A549 (cell line): ENCODE measurements at regions not wholly inside any gene's neighbourhood (a gene's known extent, or its start where the extent isn't known, plus 50 kb on each side); places are given as distances from the start of the nearest gene placed in this dataset.

Experiments used
- ATAC-seq, 2 experiments: fragments of 200-7000 bp in 1 of 2; fragments of >200 bp in 1 of 2; cut with Nextera tagmentation in 1 of 2; cut with Tn5 transposase in 1 of 2; 3 replicates each; pipeline versions ENCODE4 v1.8.0 to v1.9.1; 2018 to 2020; ENCODE audit warnings: mild to moderate bottlenecking in 1 of 2, moderate library complexity in 1 of 2
- CTCF ChIA-PET: fragments of 300-600 bp; sonication (Branson Sonifier 250); formaldehyde crosslinking; extraction: SDS; loops from one replicate; lab custom pipeline; 2021; ENCODE audit warnings: antibody characterized with exemption, inconsistent platforms; lab: Yijun Ruan, JAX
- POLR2A ChIA-PET: fragments of 350-600 bp; formaldehyde crosslinking; extraction: SDS; loops from one replicate; lab custom pipeline; 2021; ENCODE audit warnings: antibody characterized with exemption, inconsistent platforms; lab: Yijun Ruan, JAX
- DNase-seq, 2 experiments: peaks; one replicate each; pipeline versions ENCODE4 v3.0.0 to v3.0.0-alpha.2; 2011 to 2016; ENCODE audit warnings: low read depth in 1 of 2, low spot score in 1 of 2
- FAIRE-seq: peaks from 2 replicates; lab custom pipeline; 2011; peaks lifted over from hg19 to GRCh38; lab: Jason Lieb, UNC
- H3K27ac ChIP-seq, 2 experiments: fragments of >200 bp; sonication (Bioruptor Twin); formaldehyde crosslinking; 3 replicates each; pipeline ENCODE4 v1.5.1; 2016 to 2017
- H3K4me1 ChIP-seq: fragments of >200 bp; sonication (Bioruptor Twin); formaldehyde crosslinking; 3 replicates; pipeline ENCODE4 v1.6.1; 2016
- H3K4me2 ChIP-seq: fragments of >200 bp; sonication (Bioruptor Twin); formaldehyde crosslinking; 3 replicates; pipeline ENCODE4 v1.6.1; 2016
- H3K4me3 ChIP-seq: fragments of >200 bp; sonication (Bioruptor Twin); formaldehyde crosslinking; 3 replicates; pipeline ENCODE4 v1.5.1; 2016
- H3K9me3 ChIP-seq: fragments of >200 bp; sonication (Bioruptor Twin); formaldehyde crosslinking; 3 replicates; pipeline ENCODE4 v1.6.1; 2016
- BHLHE40 ChIP-seq: IDR thresholded peaks from 2 replicates; pipeline ENCODE4 v1.6.1; 2012; ENCODE audit warnings: low read depth, low read length, inconsistent platforms
- CEBPB ChIP-seq, 2 experiments: fragments of >200 bp in 1 of 2; sonication (Bioruptor Twin) in 1 of 2; formaldehyde crosslinking in 1 of 2; IDR thresholded peaks; 2 replicates each; pipeline ENCODE4 v1.6.1; 2012 to 2016
- CHD2 ChIP-seq: fragments of 150-350 bp; IDR thresholded peaks from 2 replicates; pipeline ENCODE4 v1.6.1; 2014; ENCODE audit warnings: low read length; ENCODE audit not compliant: partially characterized antibody
- E2F6 ChIP-seq: IDR thresholded peaks from 2 replicates; pipeline ENCODE4 v1.6.1; 2012; ENCODE audit warnings: low read depth, borderline replicate concordance
- ESRRA ChIP-seq: fragments of 150-350 bp; IDR thresholded peaks from 2 replicates; pipeline ENCODE4 v1.6.1; 2014; ENCODE audit warnings: mild to moderate bottlenecking, low read length, borderline replicate concordance
- FOSL2 ChIP-seq, 2 experiments: fragments of 450-650 bp in 1 of 2; fragments of >200 bp in 1 of 2; sonication (Bioruptor Twin) in 1 of 2; formaldehyde crosslinking; IDR thresholded peaks; 2 replicates each; pipeline versions ENCODE4 v1.5.0 to v1.6.1; 2016 to 2020; ENCODE audit warnings: mild to moderate bottlenecking in 1 of 2, moderate library complexity in 1 of 2
- JUN ChIP-seq, 2 experiments: fragments of >200 bp; sonication (Bioruptor Twin); formaldehyde crosslinking; IDR thresholded peaks; 2 replicates in 1 of 2; 3 replicates in 1 of 2; pipeline ENCODE4 v1.6.1; 2016 to 2017
- JUNB ChIP-seq: fragments of >200 bp; sonication (Bioruptor Twin); formaldehyde crosslinking; IDR thresholded peaks from 2 replicates; pipeline ENCODE4 v1.6.1; 2016
- MAFK ChIP-seq: fragments of 450-650 bp; IDR thresholded peaks from 2 replicates; pipeline ENCODE4 v1.6.1; 2014; ENCODE audit not compliant: partially characterized antibody
- MAZ ChIP-seq: fragments of 150-350 bp; IDR thresholded peaks from 2 replicates; pipeline ENCODE4 v1.6.1; 2014; ENCODE audit warnings: antibody characterized with exemption, low read depth, low read length, borderline replicate concordance
- MYC ChIP-seq: IDR thresholded peaks from 2 replicates; pipeline ENCODE4 v1.6.1; 2012; ENCODE audit warnings: mild to moderate bottlenecking, inconsistent platforms, low read length, improper control_type of control experiment, borderline replicate concordance
- NR3C1 ChIP-seq: fragments of >200 bp; sonication (Bioruptor Twin); formaldehyde crosslinking; IDR thresholded peaks from 3 replicates; pipeline ENCODE4 v1.6.1; 2017
- PBX3 ChIP-seq: IDR thresholded peaks from 2 replicates; pipeline ENCODE4 v1.6.1; 2012
- POLR2A ChIP-seq: IDR thresholded peaks from 2 replicates; pipeline ENCODE4 v1.6.1; 2012; ENCODE audit warnings: mild to moderate bottlenecking, low read length
- POLR2AphosphoS2 ChIP-seq: conservative IDR thresholded peaks from 2 replicates; pipeline ENCODE4 v1.6.1; 2012; ENCODE audit warnings: low read length, improper control_type of control experiment, inconsistent platforms
- RARB ChIP-seq: fragments of 250-450 bp; sonication (Bioruptor Pico); IDR thresholded peaks from 2 replicates; pipeline ENCODE4 v1.8.0; 2021; ENCODE audit warnings: mild to moderate bottlenecking, moderate library complexity
- RNF2 ChIP-seq: fragments of 200-600 bp; sonication (generic); IDR thresholded peaks from 2 replicates; pipeline ENCODE4 v1.6.1; 2016; ENCODE audit warnings: low read depth, mild to moderate bottlenecking, antibody characterized with exemption, moderate library complexity, borderline replicate concordance
- TFCP2L1 ChIP-seq: fragments of 250-450 bp; sonication (Bioruptor Pico); IDR thresholded peaks from 2 replicates; pipeline ENCODE4 v1.5.0; 2021; ENCODE audit warnings: mild to moderate bottlenecking
- ZC3H11A ChIP-seq: fragments of 450-650 bp; IDR thresholded peaks from 2 replicates; pipeline ENCODE4 v1.6.1; 2014; ENCODE audit warnings: antibody characterized with exemption, mild to moderate bottlenecking
- WGBS: methylation state at CpG from one replicate; pipeline ENCODE4 v1.1.6; 2017; ENCODE audit errors: missing lambda C conversion rate; 5-methylcytosine and 5-hydroxymethylcytosine counted together
- TF ChIP-seq, protein P1 (sequence below): fragments of 250-450 bp; sonication (Bioruptor Pico); IDR thresholded peaks from 2 replicates; pipeline ENCODE4 v1.5.0; 2020; ENCODE audit warnings: low read depth, mild to moderate bottlenecking, moderate library complexity
- TF ChIP-seq, protein P2 (sequence below): fragments of 150-350 bp; IDR thresholded peaks from 2 replicates; pipeline ENCODE4 v1.6.1; 2014; ENCODE audit warnings: low read depth, mild to moderate bottlenecking, low read length
- TF ChIP-seq, protein P3 (sequence below): IDR thresholded peaks from 2 replicates; pipeline ENCODE4 v1.6.1; 2012

DNA sequence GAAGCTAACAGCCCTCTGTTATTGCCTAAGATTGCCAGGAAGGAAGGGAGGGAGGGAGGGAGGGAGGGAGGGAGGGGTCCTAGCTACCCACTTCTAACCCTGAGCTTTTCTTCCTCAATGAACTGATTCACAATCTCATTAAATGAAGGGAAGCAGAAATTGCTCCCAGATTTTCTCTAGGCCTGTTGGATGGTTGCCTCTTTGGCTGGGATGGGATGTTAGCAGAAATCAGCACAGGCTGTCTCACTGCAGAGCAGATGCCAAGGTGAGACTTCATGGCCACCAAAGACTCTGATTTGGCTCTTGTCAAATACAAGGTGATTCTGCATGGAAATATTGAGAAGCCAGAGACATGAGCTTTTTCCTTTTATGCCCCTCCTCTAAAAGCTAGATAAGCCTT lies 578.6 kb downstream of the ACTL7B start:
- TF ChIP-seq ESRRA, result no peak
- no peak for TF ChIP-seq CHD2
- no peak for TF ChIP-seq POLR2AphosphoS2
- TF ChIP-seq JUNB, result no peak
- TF ChIP-seq POLR2A, result no peak
- TF ChIP-seq, protein P1, sequence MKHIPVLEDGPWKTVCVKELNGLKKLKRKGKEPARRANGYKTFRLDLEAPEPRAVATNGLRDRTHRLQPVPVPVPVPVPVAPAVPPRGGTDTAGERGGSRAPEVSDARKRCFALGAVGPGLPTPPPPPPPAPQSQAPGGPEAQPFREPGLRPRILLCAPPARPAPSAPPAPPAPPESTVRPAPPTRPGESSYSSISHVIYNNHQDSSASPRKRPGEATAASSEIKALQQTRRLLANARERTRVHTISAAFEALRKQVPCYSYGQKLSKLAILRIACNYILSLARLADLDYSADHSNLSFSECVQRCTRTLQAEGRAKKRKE, result no peak
- TF ChIP-seq E2F6, result no peak
- no peak for TF ChIP-seq BHLHE40
- no peak for TF ChIP-seq PBX3
- TF ChIP-seq FOSL2 (IDR thresholded peaks at IDR 0.05), result no peak
- TF ChIP-seq FOSL2 (CRISPR knock-in tag; IDR thresholded peaks at IDR 0.05), result no peak
- no peak for TF ChIP-seq MYC
- TF ChIP-seq ZC3H11A, result no peak
- no peak for TF ChIP-seq MAFK
- no peak for TF ChIP-seq RNF2
- H3K4me2 ChIP-seq, result no peak overlapping the region
- no peak overlapping the region for H3K27ac ChIP-seq
- no peak for DNase-seq
- ATAC-seq, result no peak
- H3K4me1 ChIP-seq, result peaks cover 4% of the 10 kb centered on the region
- CTCF ChIA-PET, result interaction anchor here (1.7 kb wide), 1 partner anchor 12 kb away, joined by 5 read pairs; no protein-coding TSS in a partner anchor
- no peak overlapping the region for H3K4me3 ChIP-seq
- no peaks in the 10 kb centered on the region for H3K9me3 ChIP-seq
- POLR2A ChIA-PET, result no interaction called here
- FAIRE-seq, result no peak

DNA sequence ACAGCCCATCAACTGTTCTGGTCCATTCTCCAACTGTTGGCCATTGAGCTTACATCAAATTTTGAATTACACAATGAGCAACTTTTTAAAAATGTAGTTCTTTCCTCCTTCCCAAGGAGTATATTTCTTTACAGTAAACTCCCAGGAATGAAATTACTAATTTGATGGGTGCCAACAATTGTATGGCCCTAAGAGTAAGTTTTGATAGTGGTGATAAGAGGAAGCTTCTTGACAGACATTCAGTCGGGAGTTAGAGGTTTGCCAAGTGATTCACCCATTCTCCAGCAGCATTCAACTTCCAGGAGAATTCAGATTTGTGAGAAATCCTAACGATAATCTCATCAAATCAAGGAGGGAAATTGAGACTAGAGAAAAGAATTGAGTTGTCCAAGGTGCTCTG lies 579.9 kb downstream of the ACTL7B start:
- 42% methylated on average over 2 of the region's 2 CpGs for WGBS
- no peak for ATAC-seq
- no peak overlapping the region for H3K4me2 ChIP-seq
- no peak overlapping the region for H3K27ac ChIP-seq
- CTCF ChIA-PET, result interaction anchor here (1.2 to 1.7 kb wide), 3 partner anchors 11 to 810 kb away, joined by 4 to 6 read pairs (median 5); no protein-coding TSS in a partner anchor
- DNase-seq, result no peak
- peaks cover 15% of the 10 kb centered on the region for H3K4me1 ChIP-seq
- H3K4me3 ChIP-seq, result no peak overlapping the region
- POLR2A ChIA-PET, result no interaction called here
- TF ChIP-seq MAZ, result no peak
- TF ChIP-seq RARB (CRISPR knock-in tag), result no peak
- no peak for TF ChIP-seq JUN (IDR thresholded peaks at IDR 0.05)
- TF ChIP-seq TFCP2L1, result no peak
- TF ChIP-seq, protein P2, sequence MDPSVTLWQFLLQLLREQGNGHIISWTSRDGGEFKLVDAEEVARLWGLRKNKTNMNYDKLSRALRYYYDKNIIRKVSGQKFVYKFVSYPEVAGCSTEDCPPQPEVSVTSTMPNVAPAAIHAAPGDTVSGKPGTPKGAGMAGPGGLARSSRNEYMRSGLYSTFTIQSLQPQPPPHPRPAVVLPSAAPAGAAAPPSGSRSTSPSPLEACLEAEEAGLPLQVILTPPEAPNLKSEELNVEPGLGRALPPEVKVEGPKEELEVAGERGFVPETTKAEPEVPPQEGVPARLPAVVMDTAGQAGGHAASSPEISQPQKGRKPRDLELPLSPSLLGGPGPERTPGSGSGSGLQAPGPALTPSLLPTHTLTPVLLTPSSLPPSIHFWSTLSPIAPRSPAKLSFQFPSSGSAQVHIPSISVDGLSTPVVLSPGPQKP, result no peak
- TF ChIP-seq, protein P3, sequence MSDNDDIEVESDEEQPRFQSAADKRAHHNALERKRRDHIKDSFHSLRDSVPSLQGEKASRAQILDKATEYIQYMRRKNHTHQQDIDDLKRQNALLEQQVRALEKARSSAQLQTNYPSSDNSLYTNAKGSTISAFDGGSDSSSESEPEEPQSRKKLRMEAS, result no peak
- TF ChIP-seq ESRRA, result no peak
- no peak for TF ChIP-seq MYC
- TF ChIP-seq BHLHE40, result no peak
- H3K9me3 ChIP-seq, result no peaks in the 10 kb centered on the region
- no peak for FAIRE-seq

GRCh38 chr9:108274971-108275370 lies 580.8 kb downstream of the ACTL7B start:
- Histone ChIP-seq H3K27ac (no peak overlapping the region), H3K4me2 (no peak overlapping the region), H3K4me1 (peaks cover 22% of the 10 kb centered on the region), H3K9me3 (no peaks in the 10 kb centered on the region), H3K4me3 (no peak overlapping the region)
- FAIRE-seq (no peak), DNase-seq (no peak), ATAC-seq (no peak)
- CTCF ChIA-PET, result interaction anchor here (1.2 to 4.0 kb wide), 3 partner anchors 291 to 809 kb away, joined by 4 to 16 read pairs (median 6); no protein-coding TSS in a partner anchor
- POLR2A ChIA-PET, result no interaction called here
- 78% methylated on average over 5 of the region's 5 CpGs for WGBS
- TF ChIP-seq CEBPB (IDR thresholded peaks at IDR 0.05), result no peak
- TF ChIP-seq, protein P3, result no peak
- no peak for TF ChIP-seq NR3C1
- TF ChIP-seq JUNB, result no peak
